Activated CD4-positive, alpha-beta T cell treated with anti-CD3 and anti-CD28 coated beads, Interleukin-2, Interleukin-4, amounts not matched to agents 100 ng/mL and 50 ng/mL, durations not matched to agents 16 hours and 8 hours (primary cell): ENCODE measurements at regions not wholly inside any gene's neighbourhood (a gene's known extent, or its start where the extent isn't known, plus 50 kb on each side); places are given as distances from the start of the nearest gene placed in this dataset.
"Not testable (repeated sequence)": the region's sequence is repeated elsewhere in the genome, so short reads cannot be mapped to it uniquely, and the experiment has no call there.

Source experiments
- DNase-seq: peaks from one replicate; pipeline ENCODE4 v3.0.0-alpha.2; 2020; ENCODE audit warnings: low spot score

DNA sequence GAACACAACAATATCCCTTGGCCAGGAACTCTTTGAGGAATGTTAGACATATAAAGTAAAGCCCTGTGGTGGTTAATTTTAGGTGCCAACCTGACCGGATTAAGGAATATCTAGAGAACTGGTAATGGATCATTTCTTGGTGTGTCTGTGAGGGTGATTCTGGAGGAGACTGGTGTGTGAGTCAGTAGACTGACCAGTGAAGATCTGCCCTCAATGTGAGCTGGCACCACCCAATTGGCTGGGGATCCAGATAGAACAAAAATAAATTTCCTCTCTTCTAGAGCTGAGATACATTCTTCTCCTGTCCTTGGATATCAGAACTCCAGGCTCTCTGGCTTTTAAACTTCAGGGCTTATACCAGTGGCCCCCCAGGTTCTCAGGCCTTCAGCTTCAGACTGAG is 56.2 kb upstream of the TNPO1 start:
- DNase-seq, result no peak

DNA sequence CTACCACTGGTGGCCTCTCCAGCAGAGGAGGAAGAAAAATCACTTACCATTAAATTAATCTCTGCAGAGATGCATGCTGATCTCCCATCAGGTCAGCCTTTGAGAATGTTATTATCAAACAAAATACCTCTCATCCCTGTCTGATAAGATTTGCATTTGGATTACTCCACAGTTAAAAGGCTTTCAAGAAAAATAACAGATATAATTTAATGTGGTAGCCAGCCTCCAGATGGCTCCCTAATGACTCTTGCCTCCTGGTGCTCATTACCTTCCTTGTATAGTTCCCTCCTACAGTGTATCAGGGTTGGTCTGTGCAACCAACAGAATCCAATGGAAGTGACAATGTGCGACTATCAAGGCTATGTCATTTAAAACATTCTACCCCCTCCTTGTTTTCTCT is 63.6 kb upstream of the TNPO1 start:
- no peak for DNase-seq

DNA sequence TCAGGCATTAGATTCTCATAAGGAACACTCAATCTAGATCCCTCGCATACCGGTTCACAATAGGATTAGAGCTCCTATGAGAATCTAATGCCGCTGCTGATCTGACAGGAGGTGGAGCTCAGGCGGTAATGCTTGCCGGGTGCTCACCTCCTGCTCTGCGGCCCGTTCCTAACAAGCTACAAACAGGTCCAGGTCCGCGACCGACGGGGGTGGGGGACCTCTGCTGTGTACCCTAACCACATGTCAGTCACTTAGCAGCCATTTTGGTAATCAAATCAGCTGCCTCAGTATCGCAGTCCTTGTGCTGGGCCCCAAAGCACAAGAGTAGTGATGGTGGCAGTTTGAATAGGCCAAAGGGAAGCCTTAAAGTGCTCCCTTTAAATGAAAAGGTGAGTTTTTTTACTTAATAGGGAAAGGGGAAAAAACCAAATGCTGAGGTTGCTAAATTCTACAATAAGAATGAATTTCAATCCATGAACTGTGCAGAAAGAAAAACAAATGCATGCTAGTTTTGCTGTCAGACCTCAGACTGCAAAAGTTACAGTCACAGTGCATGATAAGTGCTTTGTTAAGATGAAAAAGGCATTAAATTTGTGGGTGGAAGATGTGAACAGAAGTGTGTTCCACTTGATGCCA is 67.0 kb upstream of the TNPO1 start:
- DNase-seq, result no peak

DNA sequence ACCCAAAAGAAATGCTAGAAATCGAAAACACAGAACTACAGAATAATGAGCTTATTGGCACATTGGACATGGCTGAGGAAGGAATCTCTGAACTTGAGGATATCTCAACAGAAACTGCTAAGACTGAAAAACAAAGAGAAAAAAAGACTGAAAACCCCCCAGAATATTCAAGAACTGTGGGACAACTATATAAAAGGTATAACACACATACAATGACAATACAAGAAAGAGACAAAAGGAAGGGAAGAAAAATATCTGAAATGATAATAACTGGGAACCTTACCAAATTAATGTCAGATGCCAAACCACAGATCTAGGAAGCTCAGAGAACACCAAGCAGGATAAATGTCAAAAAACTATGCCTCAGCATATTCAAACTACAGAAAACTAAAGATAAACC is 68.6 kb upstream of the TNPO1 start:
- DNase-seq, result no peak

DNA sequence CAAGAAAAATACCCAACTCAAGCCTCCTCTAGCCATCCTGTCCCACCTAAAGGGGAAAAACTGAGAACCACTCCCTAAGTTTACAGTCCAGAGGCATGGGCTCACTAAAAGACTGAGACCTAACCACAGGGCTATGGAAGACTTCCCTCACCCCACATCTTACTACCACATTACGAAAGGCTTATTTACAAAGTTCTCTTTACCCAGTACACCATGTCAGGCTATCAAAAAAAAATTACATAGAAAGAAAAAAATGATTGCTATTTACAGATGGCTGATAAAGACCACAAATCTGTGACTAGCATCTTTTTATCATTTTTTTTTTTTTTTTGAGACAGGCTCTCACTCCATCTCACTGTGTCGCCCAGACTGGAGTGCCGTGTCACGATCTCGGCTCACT is 69.7 kb upstream of the TNPO1 start:
- no peak for DNase-seq

DNA sequence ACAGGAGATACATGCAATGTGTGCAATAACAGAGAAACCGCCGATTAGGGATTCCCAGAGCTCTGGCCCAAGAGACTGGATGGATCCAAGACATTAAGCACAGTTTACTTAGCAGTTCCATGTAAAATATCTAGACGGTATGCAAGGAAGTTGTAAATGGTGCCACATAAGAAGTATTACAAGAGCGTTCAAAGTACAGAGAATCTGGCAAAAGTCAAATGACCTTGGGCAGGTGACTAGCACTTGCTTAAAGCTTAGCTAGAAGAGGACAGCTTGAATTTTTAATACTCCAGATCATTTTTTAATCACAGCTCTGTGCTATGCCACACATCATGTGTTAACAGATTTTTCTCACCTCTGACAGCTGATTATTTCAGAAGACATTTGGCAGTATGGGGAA is 72.3 kb upstream of the TNPO1 start:
- no peak for DNase-seq

DNA sequence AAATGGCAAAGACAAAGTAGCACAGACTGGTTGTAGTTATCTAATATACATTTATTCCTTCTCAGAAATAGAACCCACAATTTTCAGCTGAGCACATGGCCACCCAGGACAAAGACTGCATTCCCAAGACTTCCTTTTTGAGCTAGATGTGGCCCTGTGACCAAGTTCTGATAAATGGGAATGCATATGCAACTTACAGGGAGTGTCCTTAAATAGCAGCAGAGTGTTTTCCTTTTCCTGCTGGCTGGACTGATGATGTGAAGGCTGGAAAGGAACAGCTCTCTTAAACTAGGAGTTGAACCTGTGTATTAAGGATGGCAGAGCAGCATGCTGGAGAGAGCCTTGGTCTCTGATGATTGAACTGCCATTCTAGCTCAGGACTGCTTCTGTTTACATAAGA is 74.7 kb upstream of the TNPO1 start:
- DNase-seq, result no peak

DNA sequence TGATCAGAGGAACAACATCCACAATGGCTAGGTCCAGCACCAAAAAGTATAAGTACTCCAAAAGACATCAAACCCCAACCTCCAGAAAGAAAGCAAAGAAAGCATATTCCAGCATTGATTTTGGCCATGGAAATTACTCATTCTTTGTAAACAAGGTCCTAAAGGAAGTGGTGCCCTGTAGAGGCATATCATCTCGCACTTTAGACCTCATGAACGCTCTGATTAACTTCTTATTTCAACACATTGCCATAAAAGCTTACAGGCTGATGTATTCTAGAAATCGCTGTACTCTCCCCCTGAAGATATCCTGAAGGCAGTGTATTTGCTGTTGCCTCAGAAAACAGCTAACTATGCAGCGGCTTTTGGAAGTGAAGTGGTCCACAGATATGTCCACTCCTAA is 82.7 kb upstream of the TNPO1 start:
- DNase-seq, result no peak

DNA sequence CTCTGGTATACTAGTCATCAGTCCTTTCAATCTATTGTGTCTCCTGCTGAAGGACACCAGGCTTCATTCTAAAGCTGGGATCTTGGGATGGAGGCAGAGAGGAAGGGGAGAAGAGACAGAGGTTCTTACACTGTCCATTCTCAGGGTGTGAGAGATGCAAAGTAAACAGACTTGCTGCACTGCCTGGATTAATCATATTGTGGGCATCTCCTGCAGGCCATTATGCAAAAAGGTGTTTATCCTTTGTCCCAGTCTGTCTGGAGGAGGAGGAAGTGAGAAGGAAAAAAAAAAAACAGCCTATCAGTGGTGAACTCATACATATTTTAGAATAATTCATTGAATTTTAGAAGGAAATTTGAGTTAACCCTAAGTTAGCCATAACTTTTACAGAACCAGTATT is 92.9 kb upstream of the TNPO1 start:
- no peak for DNase-seq

DNA sequence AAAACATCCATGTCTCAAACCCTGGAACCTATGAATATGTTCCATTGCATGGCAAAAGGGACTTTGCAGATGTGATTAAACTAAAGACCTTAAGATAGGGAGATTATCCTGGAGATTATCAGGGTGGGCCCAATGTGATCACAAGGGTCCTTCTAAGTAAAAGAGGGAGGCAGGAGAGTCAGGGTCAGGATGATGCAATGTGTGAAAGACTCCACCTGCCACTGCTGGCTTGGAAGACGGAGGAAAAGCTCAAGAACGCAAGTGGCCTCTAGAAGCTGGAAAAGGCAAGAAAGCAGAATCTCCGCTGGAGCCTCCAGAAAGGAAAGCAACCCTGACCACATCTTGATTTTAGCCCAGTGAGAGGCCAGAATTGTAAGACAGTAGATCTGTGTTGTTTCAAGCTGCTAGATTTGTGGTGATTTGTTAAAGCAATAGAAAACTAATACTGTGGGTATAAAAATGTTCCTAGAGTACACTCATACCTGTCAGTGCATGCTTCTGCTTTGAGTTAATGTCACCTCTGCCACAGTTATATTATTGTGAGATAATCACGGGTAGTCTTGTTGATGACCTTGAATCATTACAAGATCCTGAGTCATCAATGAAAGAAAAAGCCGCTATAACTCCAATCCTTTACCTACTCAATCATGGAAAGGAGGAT is 93.5 kb upstream of the TNPO1 start:
- no peak for DNase-seq

DNA sequence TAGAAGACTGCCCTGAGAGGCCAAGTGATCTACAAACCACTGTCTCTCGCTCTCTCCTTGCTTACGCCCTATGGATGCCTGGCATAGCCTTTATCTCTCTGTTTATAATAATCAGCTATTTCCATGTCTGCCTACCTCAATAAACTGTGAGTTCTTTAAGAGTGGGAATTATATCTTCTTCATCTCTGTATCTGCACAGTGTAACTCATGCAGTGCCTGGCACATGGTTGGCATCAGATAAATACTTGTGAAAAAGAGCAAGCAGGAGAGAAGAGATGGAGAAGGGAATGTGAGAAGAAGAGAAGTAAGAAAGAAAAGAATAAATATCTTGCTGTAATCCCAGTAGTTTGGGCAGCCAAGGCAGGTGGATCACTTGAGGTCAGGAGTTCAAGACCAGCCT is 94.6 kb upstream of the TNPO1 start:
- no peak for DNase-seq

DNA sequence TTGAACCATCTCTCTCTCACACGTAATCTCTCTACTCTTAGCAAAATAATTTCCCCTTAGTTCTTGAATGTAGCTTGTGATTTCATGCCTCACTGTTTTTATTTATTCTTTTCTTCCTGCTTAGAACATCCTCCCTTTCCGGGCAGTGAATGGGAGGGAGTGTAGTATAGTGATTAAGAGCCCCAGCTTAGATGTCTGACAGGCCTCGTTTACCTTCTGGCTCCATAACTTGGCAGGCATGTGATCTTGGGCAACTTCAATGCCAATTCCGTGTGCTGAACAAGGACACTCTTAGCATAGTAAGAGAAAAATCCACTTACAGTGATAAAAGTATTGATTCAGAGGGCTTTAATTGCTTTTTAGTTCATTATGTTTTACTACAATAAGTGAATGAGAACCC is 96.3 kb upstream of the TNPO1 start:
- DNase-seq, result no peak

DNA sequence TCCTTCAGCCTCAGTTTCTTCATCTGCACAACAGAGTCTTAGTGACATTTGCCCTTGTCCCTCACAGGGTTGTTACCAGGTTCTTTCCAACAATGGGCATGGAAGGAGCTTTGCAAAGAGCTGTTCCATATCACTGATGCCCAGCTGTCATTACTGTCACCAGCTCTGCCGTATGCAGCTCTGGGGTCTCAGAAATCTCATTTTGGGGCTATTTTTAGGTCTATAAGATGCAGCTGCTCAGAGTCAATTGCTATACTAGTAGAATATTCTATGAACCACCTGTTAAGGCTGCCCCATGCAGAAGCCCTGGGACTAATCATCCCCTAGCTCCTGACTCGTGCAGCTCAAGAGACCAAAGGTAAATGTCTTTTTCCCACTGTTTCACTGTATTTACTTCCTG is 105.1 kb upstream of the TNPO1 start:
- DNase-seq, result no peak

DNA sequence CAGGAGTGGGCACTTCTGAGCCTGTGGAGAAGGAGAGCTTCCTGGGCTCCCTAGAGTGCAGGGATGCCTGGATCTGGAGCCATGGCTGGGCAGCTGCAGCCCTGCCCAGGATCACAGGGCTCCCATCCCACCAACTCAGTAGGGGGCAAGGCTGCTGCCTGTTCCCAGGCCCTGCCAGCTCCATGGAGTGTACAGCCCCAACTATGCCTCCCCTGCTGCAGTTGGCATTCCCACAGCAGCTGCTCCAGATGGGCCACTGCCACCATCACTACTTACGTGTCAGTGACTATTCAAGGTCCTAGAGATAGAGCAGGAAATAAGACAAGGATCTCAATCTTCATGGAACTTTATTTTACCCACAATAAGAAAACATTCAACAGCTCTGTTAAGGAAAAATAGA is 107.1 kb upstream of the TNPO1 start:
- no peak for DNase-seq

DNA sequence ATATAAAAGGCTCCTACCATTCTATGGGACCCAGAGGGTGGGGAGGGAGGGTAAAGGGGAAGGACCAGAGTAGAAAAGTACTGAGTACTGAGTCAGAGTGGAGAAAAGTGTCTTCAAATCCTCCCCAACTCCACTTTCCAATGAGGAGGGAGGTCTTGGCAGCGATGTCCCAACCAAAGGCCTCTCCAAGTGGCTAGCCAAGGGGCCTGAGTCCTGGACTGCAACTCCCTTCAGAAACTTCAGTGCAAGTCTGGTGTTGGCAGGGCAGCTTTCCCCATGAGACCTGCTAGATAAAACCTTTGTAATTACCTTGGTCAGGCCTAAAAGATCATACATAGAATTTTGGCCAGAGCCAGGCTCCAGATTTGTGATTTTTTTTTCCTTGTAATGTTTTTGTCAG is 111.3 kb upstream of the TNPO1 start:
- DNase-seq, result no peak

DNA sequence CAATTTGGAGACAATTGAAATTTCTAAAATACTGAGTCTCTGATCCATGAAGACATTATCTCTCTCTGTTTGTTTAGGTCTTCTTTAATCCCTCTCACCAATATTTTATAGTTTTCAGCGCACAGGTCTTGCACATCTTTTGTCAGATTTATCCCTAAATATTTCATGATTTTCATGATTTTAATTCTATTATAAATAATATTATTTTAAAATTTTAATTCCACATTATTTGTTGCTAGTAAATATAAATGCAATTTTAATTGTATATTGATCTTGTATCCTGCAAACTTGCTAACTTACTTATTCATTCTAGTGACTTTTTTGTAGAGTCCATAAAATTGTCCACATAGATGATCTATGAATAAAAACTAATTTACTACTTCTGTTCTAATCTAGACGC is 112.6 kb upstream of the TNPO1 start:
- no peak for DNase-seq

DNA sequence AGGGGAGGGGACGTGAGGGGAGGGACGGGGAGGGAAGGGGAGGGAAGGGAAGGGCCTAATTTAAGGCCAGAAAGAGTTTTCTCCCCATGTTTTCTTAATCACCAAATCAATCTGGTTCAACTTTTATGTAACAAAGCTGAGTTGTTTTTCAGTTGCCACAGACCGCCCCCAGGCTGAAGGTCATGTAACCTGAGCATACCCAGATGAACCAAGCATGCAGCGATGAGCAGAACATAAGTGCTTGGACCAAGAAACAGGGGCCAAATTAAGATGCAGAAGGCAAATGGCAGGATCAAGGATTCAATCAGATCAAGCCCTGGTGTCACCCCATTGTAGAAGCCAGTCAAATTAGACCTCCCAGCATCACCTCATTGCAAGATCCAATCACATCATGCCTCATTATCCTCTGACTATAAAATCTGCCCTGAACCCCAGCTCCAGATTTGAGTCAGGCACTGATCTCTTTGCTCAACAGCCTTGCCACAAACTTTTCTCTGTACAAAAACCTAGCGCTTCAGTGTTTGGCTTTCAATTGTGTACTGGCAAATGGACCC is 113.5 kb upstream of the TNPO1 start:
- DNase-seq, result peak; percentile 4

DNA sequence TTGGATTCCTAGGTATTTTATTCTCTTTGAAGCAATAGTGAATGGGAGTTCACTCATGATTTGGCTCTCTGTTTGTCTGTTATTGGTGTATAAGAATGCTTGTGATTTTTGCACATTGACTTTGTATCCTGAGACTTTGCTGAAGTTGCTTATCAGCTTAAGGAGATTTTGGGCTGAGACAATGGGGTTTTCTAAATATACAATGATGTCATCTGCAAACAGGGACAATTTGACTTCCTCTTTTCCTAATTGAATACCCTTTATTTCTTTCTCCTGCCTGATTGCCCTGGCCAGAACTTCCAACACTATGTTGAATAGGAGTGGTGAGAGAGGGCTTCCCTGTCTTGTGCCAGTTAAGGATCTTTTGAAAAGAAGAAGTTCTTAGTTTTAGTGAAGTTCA is 114.4 kb upstream of the TNPO1 start:
- DNase-seq, result not testable (repeated sequence)

DNA sequence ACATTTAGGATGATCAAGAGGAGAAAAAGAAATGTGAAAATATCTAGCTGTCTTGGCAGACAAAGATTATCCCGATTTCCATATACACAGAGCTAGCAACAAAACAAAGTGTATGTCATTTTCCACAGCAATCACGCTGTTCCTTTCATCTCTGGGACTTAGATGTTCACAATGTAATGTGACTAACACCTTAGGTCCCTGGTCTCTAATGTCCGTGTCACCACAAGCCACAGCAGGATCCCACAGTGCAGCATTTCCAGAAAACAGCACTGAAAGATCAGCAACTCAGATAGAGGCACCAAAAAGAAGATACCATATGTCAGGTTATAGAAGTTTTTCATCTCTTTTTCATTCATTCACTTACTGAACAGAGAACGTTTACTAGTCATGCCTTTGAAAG is 118.0 kb upstream of the TNPO1 start:
- DNase-seq, result no peak

DNA sequence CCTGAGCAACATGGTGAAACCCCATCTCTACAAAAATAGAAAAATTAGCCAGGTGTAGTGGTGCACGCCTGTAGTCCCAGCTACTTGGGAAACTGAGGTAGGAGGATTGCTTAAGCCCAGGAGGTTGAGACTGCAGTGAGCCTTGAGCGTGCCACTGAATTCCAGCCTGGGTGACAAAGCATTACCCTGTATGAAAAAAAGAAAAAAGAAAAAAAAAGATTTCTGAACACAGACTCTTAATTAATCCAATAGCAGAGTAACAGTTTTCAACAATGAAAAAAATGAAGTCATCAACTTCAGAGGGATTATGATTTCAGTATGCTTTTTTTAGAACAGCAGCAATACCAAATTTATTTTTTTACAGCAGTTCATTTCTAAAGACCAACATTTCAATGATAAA is 118.8 kb upstream of the TNPO1 start:
- DNase-seq, result no peak

DNA sequence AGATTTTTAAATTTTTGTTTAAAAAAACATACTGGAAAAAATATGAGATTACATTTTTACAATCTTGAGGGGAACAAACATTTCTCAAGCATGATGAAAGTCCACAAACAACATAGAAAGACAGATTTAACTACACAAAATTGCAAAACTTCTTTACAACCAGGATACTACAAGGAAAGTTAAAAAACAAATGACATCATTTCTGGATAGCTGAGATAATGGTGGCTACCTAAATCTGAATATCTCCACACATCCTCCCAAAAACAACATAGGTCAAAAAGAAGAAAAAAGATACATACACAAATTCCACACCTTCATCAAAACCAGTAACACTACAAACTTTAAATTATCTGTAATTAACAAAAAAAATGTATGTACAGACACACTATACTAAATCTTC is 120.8 kb upstream of the TNPO1 start:
- DNase-seq, result no peak

DNA sequence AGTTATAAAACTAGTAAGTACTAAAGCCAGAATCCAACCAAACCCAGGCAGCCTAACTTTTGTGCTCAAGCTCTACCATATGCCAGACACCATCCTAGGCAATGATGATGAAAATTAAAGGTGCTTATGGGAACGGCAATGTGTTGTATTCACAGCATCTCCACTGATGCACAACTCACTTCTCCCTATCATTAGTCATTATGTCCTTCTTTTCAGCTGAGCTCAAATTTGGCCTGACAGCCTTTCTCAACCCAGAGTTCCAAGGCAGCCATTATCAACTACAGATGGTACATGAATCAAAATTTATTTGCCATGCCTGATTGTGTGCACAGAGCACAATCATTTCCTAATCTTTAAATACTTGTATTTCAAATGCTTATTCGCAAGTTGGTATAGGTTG is 121.6 kb upstream of the TNPO1 start:
- no peak for DNase-seq

DNA sequence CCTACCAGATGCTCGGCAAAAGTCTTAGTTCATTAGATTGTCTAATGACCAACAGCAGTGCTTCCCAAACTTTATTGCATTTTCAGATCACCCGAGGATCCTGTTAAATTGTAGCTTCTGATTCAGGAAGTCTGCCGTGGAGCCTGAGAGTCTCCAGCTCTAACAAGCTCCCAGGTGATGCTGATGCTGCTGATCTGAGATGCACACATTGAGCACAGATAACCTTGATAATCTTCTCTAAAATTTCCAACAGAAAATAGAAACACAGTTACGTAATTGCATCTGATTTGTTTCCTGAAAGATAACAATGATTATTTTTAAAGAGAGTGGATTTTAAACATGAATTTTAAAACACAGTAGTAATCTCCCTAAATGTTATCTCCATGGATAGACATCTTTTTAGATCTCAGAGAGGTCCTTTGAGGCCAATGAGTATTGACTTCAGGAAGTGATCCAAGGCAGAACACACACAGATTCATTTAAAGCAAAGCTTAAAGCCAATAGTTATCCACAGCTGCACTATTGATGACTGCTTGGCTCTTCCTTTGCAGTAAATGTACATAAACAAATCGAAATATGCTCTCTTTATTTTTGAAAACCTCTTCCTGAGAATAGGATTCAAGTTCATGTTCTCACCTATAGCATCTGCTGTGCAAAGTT is 122.8 kb upstream of the TNPO1 start:
- DNase-seq, result no peak
